ENCODE measurements at regions not wholly inside any gene's neighbourhood (a gene's known extent, or its start where the extent isn't known, plus 50 kb on each side); places are given as distances from the start of the nearest gene placed in this dataset.

DNA sequence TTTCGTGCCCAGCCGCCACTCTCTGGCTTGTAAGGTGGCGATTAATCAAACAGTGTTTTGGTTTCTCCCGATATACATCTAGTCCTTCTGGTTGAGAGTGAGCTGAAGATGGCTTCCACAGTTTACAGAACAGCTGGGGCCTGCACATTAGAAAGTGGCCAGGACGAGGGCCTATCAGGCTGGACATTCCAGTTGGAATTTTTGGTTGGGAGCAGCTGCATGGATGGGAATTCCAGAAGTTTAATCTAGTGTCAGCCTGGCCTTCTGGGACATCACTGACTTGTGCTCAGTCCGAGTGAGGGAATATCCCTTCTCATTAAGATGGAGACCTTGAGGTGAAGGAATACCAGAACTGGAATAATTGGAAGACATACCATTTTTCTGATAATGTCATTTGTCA lies 118.1 kb upstream of the SIX2 start:
- DNase-seq (ENCODE audit: low read depth) (no peak), FAIRE-seq (no peak)
- Histone ChIP-seq H3K27me3 (ENCODE audit: control insufficient read depth, insufficient read depth, low read length) (no peaks in the 10 kb centered on the region), H3K4me3 (ENCODE audit: low read depth, low read length) (no peak overlapping the region), H3K36me3 (ENCODE audit: control insufficient read depth, insufficient read depth, low read length) (no peaks in the 10 kb centered on the region)
- TF ChIP-seq, protein P1, sequence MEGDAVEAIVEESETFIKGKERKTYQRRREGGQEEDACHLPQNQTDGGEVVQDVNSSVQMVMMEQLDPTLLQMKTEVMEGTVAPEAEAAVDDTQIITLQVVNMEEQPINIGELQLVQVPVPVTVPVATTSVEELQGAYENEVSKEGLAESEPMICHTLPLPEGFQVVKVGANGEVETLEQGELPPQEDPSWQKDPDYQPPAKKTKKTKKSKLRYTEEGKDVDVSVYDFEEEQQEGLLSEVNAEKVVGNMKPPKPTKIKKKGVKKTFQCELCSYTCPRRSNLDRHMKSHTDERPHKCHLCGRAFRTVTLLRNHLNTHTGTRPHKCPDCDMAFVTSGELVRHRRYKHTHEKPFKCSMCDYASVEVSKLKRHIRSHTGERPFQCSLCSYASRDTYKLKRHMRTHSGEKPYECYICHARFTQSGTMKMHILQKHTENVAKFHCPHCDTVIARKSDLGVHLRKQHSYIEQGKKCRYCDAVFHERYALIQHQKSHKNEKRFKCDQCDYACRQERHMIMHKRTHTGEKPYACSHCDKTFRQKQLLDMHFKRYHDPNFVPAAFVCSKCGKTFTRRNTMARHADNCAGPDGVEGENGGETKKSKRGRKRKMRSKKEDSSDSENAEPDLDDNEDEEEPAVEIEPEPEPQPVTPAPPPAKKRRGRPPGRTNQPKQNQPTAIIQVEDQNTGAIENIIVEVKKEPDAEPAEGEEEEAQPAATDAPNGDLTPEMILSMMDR (IDR thresholded peaks at IDR 0.05; ENCODE audit: insufficient read depth, low read length, severe bottlenecking) = no peak

DNA sequence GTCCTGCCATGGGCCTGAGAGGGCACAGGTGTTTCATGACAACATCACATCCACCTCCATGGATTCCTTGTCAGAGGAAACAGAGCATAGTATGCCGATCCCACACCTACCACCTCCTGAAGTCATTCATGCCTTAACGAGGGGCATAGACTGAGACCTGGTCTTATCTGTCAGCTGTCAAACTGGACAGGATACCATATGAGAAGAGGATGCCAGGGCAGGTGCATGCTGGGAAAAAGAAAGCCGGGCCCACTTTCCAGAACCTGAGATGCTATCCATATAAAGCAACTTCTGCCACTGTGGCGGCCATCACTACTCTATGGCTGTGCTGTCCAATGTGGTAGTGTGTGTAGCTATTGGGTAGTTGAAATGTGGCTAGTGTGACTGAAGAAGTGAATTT lies 116.0 kb upstream of the SIX2 start:
- H3K4me3 ChIP-seq (ENCODE audit: low read depth, low read length) = no peak overlapping the region
- TF ChIP-seq, protein P1 (IDR thresholded peaks at IDR 0.05; ENCODE audit: insufficient read depth, low read length, severe bottlenecking) = no peak
- peaks cover 3% of the 10 kb centered on the region for H3K27me3 ChIP-seq (ENCODE audit: control insufficient read depth, insufficient read depth, low read length)
- FAIRE-seq (no peak), DNase-seq (ENCODE audit: low read depth) (no peak)
- no peaks in the 10 kb centered on the region for H3K36me3 ChIP-seq (ENCODE audit: control insufficient read depth, insufficient read depth, low read length)

DNA sequence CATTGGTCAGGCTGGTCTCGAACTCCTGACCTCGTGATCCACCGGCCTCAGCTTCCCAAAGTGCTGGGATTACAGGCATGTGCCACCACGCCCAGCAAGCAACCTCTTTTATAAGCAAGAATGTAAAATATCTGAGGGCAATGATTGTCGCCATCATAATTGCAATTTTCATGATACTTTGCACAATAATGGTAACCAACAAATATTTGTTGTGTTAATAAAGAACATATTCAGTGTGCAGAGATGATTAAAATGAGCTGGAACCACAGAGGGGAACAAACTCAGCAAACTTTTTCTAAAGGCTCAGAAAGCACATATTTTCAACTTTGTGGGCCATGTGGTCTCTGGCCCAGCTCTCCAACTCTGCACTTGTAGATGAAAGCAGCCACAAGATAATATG lies 115.2 kb upstream of the SIX2 start:
- no peak overlapping the region for H3K4me3 ChIP-seq (ENCODE audit: low read depth, low read length)
- H3K27me3 ChIP-seq (ENCODE audit: control insufficient read depth, insufficient read depth, low read length) = peaks cover 3% of the 10 kb centered on the region
- DNase-seq (ENCODE audit: low read depth) (no peak), FAIRE-seq (no peak)
- H3K36me3 ChIP-seq (ENCODE audit: control insufficient read depth, insufficient read depth, low read length) = no peaks in the 10 kb centered on the region
- TF ChIP-seq, protein P1 (IDR thresholded peaks at IDR 0.05; ENCODE audit: insufficient read depth, low read length, severe bottlenecking) = no peak

DNA sequence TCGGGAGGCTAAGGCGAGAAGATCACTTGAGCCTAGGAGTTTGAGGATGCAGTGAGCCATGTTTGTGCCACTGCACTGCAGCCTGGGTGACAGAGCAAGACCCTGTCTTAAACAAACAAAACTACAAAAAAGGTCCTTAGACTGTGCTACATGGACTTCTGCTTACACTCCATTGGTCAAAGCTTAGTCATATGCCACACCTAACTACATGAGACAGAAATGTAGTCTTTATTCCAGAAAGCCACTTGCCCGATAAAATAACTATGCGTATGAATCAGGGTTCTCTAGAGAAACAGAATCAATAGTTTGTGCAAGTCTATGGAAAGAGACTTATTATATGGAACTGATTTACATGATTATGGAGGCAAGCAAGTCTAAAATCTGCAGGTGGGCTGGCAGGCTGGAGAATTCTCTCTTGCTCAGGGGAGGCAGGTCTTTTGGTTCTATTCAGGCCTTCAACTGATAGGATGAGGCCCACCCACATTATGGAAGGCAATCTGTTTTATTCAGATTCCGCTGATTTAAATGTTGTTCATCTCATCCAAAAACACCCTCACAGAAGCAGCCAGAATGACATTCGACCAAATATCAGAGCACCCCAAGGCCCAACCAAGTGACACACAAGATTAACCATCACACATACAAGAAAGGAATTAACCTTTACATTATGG lies 114.4 kb upstream of the SIX2 start:
- no peak overlapping the region for H3K4me3 ChIP-seq (ENCODE audit: low read depth, low read length)
- DNase-seq (ENCODE audit: low read depth) (peak; percentile 32), FAIRE-seq (no peak)
- TF ChIP-seq, protein P1 (IDR thresholded peaks at IDR 0.05; ENCODE audit: insufficient read depth, low read length, severe bottlenecking) = no peak
- no peaks in the 10 kb centered on the region for H3K36me3 ChIP-seq (ENCODE audit: control insufficient read depth, insufficient read depth, low read length)
- peaks cover 3% of the 10 kb centered on the region for H3K27me3 ChIP-seq (ENCODE audit: control insufficient read depth, insufficient read depth, low read length)

DNA sequence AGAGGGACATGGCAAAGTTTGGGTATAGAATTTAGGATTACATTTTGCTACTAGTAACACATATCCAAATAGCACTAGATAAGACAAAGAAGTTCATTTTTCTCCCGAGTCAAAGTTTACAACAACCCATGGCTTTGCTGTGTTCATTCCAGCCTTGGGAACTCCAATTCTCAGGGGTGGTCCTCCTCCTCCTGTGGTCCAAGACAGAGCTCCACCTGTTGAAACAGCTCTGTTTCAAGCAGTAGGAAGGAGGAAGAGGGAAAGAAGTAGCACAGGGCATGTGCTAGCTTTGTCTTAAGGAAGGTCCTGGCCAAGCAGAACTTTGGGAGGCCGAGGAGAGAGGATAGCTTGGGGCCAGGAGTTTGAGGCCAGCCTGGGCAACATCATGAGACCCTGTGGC lies 113.8 kb upstream of the SIX2 start:
- H3K36me3 ChIP-seq (ENCODE audit: control insufficient read depth, insufficient read depth, low read length) = no peaks in the 10 kb centered on the region
- no peak overlapping the region for H3K4me3 ChIP-seq (ENCODE audit: low read depth, low read length)
- FAIRE-seq (no peak), DNase-seq (ENCODE audit: low read depth) (no peak)
- TF ChIP-seq, protein P1 (IDR thresholded peaks at IDR 0.05; ENCODE audit: insufficient read depth, low read length, severe bottlenecking) = no peak
- peaks cover 3% of the 10 kb centered on the region for H3K27me3 ChIP-seq (ENCODE audit: control insufficient read depth, insufficient read depth, low read length)
